H1 (cell line): ENCODE measurements at regions not wholly inside any gene's neighbourhood (a gene's known extent, or its start where the extent isn't known, plus 50 kb on each side); places are given as distances from the start of the nearest gene placed in this dataset.

Experiments
- CTCF ChIA-PET: fragments of 300-600 bp; sonication (Branson Sonifier 250); formaldehyde crosslinking; loops from one replicate; lab custom pipeline; 2021; ENCODE audit not compliant: partially characterized antibody; lab: Charles Lee
- POLR2A ChIA-PET: fragments of 300-600 bp; sonication (Branson Sonifier 250); formaldehyde crosslinking; loops from one replicate; lab custom pipeline; 2021; ENCODE audit warnings: inconsistent platforms; ENCODE audit not compliant: partially characterized antibody; lab: Charles Lee
- DNase-seq, 2 experiments: peaks; one replicate each; pipeline versions ENCODE4 v3.0.0 to v3.0.0-alpha.2; 2010 to 2022; ENCODE audit warnings: low spot score in 2 of 2, low read depth in 1 of 2, mixed read lengths in 1 of 2
- FAIRE-seq: peaks from 2 replicates; lab custom pipeline; 2011; peaks lifted over from hg19 to GRCh38; lab: Jason Lieb, UNC
- H2AFZ ChIP-seq: 2 replicates; pipeline ENCODE4 v1.8.1; 2012; ENCODE audit warnings: low read length, inconsistent platforms
- H2AK5ac ChIP-seq: 2 replicates; pipeline ENCODE4 v1.6.1; 2013; ENCODE audit warnings: low read depth, low read length
- H2BK120ac ChIP-seq: replicated peaks from 2 replicates; pipeline ENCODE3; 2013; ENCODE audit warnings: low read depth, low read length, inconsistent platforms
- H2BK12ac ChIP-seq: 2 replicates; pipeline ENCODE4 v1.6.1; 2013; ENCODE audit warnings: low read depth, low read length
- H2BK15ac ChIP-seq: 2 replicates; pipeline ENCODE4 v1.6.1; 2013; ENCODE audit warnings: low read length
- H2BK20ac ChIP-seq: 2 replicates; pipeline ENCODE4 v1.6.1; 2013; ENCODE audit warnings: low read length
- H2BK5ac ChIP-seq: 2 replicates; pipeline ENCODE4 v1.6.1; 2013; ENCODE audit warnings: low read depth, low read length
- H3K14ac ChIP-seq: 2 replicates; pipeline ENCODE4 v1.6.1; 2013; ENCODE audit warnings: inconsistent platforms; ENCODE audit not compliant: insufficient read length
- H3K18ac ChIP-seq: 2 replicates; pipeline ENCODE4 v1.6.1; 2013; ENCODE audit warnings: low read length; ENCODE audit errors: extremely low read depth
- H3K23ac ChIP-seq: 2 replicates; pipeline ENCODE4 v1.6.1; 2013; ENCODE audit warnings: inconsistent platforms; ENCODE audit not compliant: insufficient read length
- H3K23me2 ChIP-seq: 2 replicates; pipeline ENCODE4 v1.6.1; 2013; ENCODE audit warnings: low read depth, low read length
- H3K27ac ChIP-seq: 2 replicates; pipeline ENCODE4 v1.6.1; 2011; ENCODE audit warnings: low read depth, low read length, inconsistent platforms
- H3K27me3 ChIP-seq, 4 experiments: replicated peaks in 1 of 4; 1 replicate in 1 of 4; 2 replicates in 3 of 4; pipeline versions ENCODE4 v1.6.1 to v1.8.1; 2011 to 2013; ENCODE audit warnings: low read length in 3 of 4, mild to moderate bottlenecking in 3 of 4, inconsistent platforms in 2 of 4, mixed read lengths in 2 of 4, moderate library complexity in 1 of 4; ENCODE audit not compliant: control insufficient read depth in 3 of 4, insufficient read depth in 3 of 4; ENCODE audit errors: extremely low read depth in 1 of 4
- H3K36me3 ChIP-seq, 4 experiments: 2 replicates each; pipeline versions ENCODE4 v1.6.1 to v1.8.1; 2011 to 2013; ENCODE audit warnings: mild to moderate bottlenecking in 4 of 4, low read length in 3 of 4, moderate library complexity in 2 of 4, control low read depth in 1 of 4, inconsistent platforms in 1 of 4; ENCODE audit not compliant: insufficient read depth in 4 of 4, control insufficient read depth in 2 of 4
- H3K4ac ChIP-seq: replicated peaks from 2 replicates; pipeline ENCODE3; 2013; ENCODE audit warnings: low read length, low read depth, mixed read lengths, inconsistent platforms; ENCODE audit not compliant: insufficient read length
- H3K4me1 ChIP-seq, 4 experiments: replicated peaks in 1 of 4; 1 replicate in 1 of 4; 2 replicates in 3 of 4; pipeline versions ENCODE4 v1.6.1 to v1.8.1; 2011 to 2013; ENCODE audit warnings: low read length in 3 of 4, inconsistent platforms in 2 of 4, mixed read lengths in 1 of 4; ENCODE audit not compliant: insufficient read depth in 4 of 4, control insufficient read depth in 3 of 4
- H3K4me2 ChIP-seq, 2 experiments: 2 replicates each; pipeline versions ENCODE4 v1.6.1 to v1.8.1; 2011 to 2013; ENCODE audit warnings: low read depth in 2 of 2, low read length in 2 of 2, control low read depth in 1 of 2, inconsistent platforms in 1 of 2, mild to moderate bottlenecking in 1 of 2; ENCODE audit not compliant: insufficient read depth in 1 of 2
- H3K4me3 ChIP-seq, 4 experiments: fragments of 200-600, 300-600 bp in 1 of 4; sonication (generic), shearing (Covaris generic), sonication (Bioruptor Twin) in 1 of 4; 2 replicates each; pipeline versions ENCODE4 v1.5.1 to v1.8.1; 2011 to 2016; ENCODE audit warnings: low read length in 4 of 4, low read depth in 3 of 4, control low read depth in 2 of 4, inconsistent platforms in 2 of 4, mild to moderate bottlenecking in 2 of 4, mixed read lengths in 1 of 4, moderate library complexity in 1 of 4; ENCODE audit not compliant: insufficient read depth in 2 of 4; ENCODE audit errors: extremely low read depth in 1 of 4
- H3K56ac ChIP-seq: replicated peaks from 2 replicates; pipeline ENCODE3; 2013; ENCODE audit warnings: low read depth, mild to moderate bottlenecking, mixed read lengths, low read length, inconsistent platforms; ENCODE audit not compliant: insufficient read length
- H3K79me1 ChIP-seq: 2 replicates; pipeline ENCODE4 v1.6.1; 2013; ENCODE audit warnings: low read depth, low read length, control low read depth
- H3K79me2 ChIP-seq, 2 experiments: 2 replicates each; pipeline versions ENCODE4 v1.6.1 to v1.8.1; 2012 to 2013; ENCODE audit warnings: low read length in 2 of 2, mild to moderate bottlenecking in 2 of 2, inconsistent platforms in 1 of 2; ENCODE audit not compliant: insufficient read depth in 2 of 2, control insufficient read depth in 1 of 2
- H3K9ac ChIP-seq, 4 experiments: replicated peaks in 1 of 4; 1 replicate in 1 of 4; 2 replicates in 3 of 4; pipeline versions ENCODE4 v1.6.1 to v1.8.1; 2011 to 2013; ENCODE audit warnings: low read depth in 3 of 4, low read length in 3 of 4, control low read depth in 2 of 4, mild to moderate bottlenecking in 2 of 4, moderate library complexity in 2 of 4, inconsistent platforms in 1 of 4; ENCODE audit errors: extremely low read depth in 1 of 4
- H3K9me3 ChIP-seq, 2 experiments: 2 replicates each; pipeline versions ENCODE4 v1.6.1 to v1.8.1; 2012 to 2013; ENCODE audit warnings: mild to moderate bottlenecking in 2 of 2, moderate library complexity in 2 of 2, control low read depth in 1 of 2, inconsistent platforms in 1 of 2, low read depth in 1 of 2, low read length in 1 of 2, mixed read lengths in 1 of 2; ENCODE audit not compliant: insufficient read depth in 2 of 2
- H4K20me1 ChIP-seq, 2 experiments: replicated peaks in 1 of 2; 2 replicates each; pipeline versions ENCODE3 to v1.8.1; 2011 to 2013; ENCODE audit warnings: inconsistent platforms in 2 of 2, low read length in 2 of 2, mild to moderate bottlenecking in 1 of 2; ENCODE audit not compliant: insufficient read depth in 2 of 2, control insufficient read depth in 1 of 2
- H4K5ac ChIP-seq: 2 replicates; pipeline ENCODE4 v1.6.1; 2013; ENCODE audit warnings: low read length, low read depth, mixed read lengths, inconsistent platforms; ENCODE audit not compliant: insufficient read length
- H4K8ac ChIP-seq: 2 replicates; pipeline ENCODE4 v1.8.0; 2013; ENCODE audit warnings: mild to moderate bottlenecking, moderate library complexity, low read length, inconsistent platforms; ENCODE audit not compliant: insufficient read depth; ENCODE audit errors: extremely low read depth
- H4K91ac ChIP-seq: replicated peaks from 2 replicates; pipeline ENCODE3; 2013; ENCODE audit warnings: low read length, mixed read lengths, inconsistent platforms; ENCODE audit not compliant: insufficient read length
- NRF1 ChIP-seq: IDR thresholded peaks from 2 replicates; pipeline ENCODE4 v1.6.1; 2011; ENCODE audit warnings: mild to moderate bottlenecking, low read depth, low read length, improper control_type of control experiment
- RNF2 ChIP-seq: fragments of 200-900, 300-1000 bp; sonication (generic); IDR thresholded peaks from 2 replicates; pipeline ENCODE4 v1.7.1; 2016; ENCODE audit warnings: borderline replicate concordance, low read depth, mild to moderate bottlenecking, antibody characterized with exemption, low read length; ENCODE audit not compliant: poor library complexity, severe bottlenecking; ENCODE audit errors: missing control alignments
- WGBS, 2 experiments: shearing (Covaris generic) in 1 of 2; methylation state at CpG; one replicate each; pipeline versions ENCODE4 v1.1.6 to v1.1.7; 2013 to 2015; ENCODE audit warnings: low lambda C conversion rate in 2 of 2, mixed read lengths in 2 of 2, inconsistent platforms in 1 of 2, low coverage in 1 of 2, missing lambda C conversion rate in 1 of 2; ENCODE audit not compliant: insufficient replicate concordance in 2 of 2, insufficient coverage in 1 of 2, insufficient read length in 1 of 2; ENCODE audit errors: extremely low coverage in 1 of 2, missing lambda C conversion rate in 1 of 2; 5-methylcytosine and 5-hydroxymethylcytosine counted together

GRCh38 chr16:49952386-49952785, 72.6 kb upstream of the CNEP1R1 start:
- FAIRE-seq: no peak
- TF ChIP-seq NRF1: no peak
- no peak for TF ChIP-seq RNF2

More at GRCh38 chr16:49952386-49952785, 72.6 kb upstream of the CNEP1R1 start:
- DNase-seq: no peak
- H3K79me2 ChIP-seq: no peaks in the 10 kb centered on the region
- no peak overlapping the region for H4K91ac ChIP-seq
- no peak overlapping the region for H2BK15ac ChIP-seq
- no peak overlapping the region for H2AK5ac ChIP-seq
- no peak overlapping the region for H3K18ac ChIP-seq
- H2BK12ac ChIP-seq: no peak overlapping the region
- no peak overlapping the region for H3K56ac ChIP-seq
- H2BK20ac ChIP-seq: no peak overlapping the region
- no peaks in the 10 kb centered on the region for H3K4me1 ChIP-seq
- H3K9ac ChIP-seq: no peak overlapping the region
- H3K4me2 ChIP-seq: no peak overlapping the region
- H3K27ac ChIP-seq: no peak overlapping the region
- no peaks in the 10 kb centered on the region for H3K9me3 ChIP-seq
- H3K4me3 ChIP-seq: no peak overlapping the region
- no peak overlapping the region for H4K5ac ChIP-seq
- no peaks in the 10 kb centered on the region for H3K79me1 ChIP-seq
- no peak overlapping the region for H2BK5ac ChIP-seq
- ChIA-PET CTCF (no interaction called here), POLR2A (no interaction called here)
- no peak overlapping the region for H3K4ac ChIP-seq
- no peak overlapping the region for H3K23ac ChIP-seq
- H3K14ac ChIP-seq: no peak overlapping the region
- H3K27me3 ChIP-seq: no peaks in the 10 kb centered on the region
- no peaks in the 10 kb centered on the region for H3K36me3 ChIP-seq
- H3K23me2 ChIP-seq: no peaks in the 10 kb centered on the region
- H2BK120ac ChIP-seq: no peak overlapping the region
- no peak overlapping the region for H2AFZ ChIP-seq
- 95% methylated on average over 4 of the region's 4 CpGs; no CpG with 5 or more reads in 1 of the 2 experiments for WGBS, 2 experiments
- H4K20me1 ChIP-seq: no peaks in the 10 kb centered on the region
- H4K8ac ChIP-seq: no peak overlapping the region
